ENCODE measurements at regions not wholly inside any gene's neighbourhood (a gene's known extent, or its start where the extent isn't known, plus 50 kb on each side); places are given as distances from the start of the nearest gene placed in this dataset.

GRCh38 chr2:11933854-11934253 lies 187.4 kb downstream of the LPIN1 start:
- TF ChIP-seq POLR2A (IDR thresholded peaks at IDR 0.05) (no peak), CTCF (IDR thresholded peaks at IDR 0.05) (no peak)
